ENCODE measurements at regions not wholly inside any gene's neighbourhood (a gene's known extent, or its start where the extent isn't known, plus 50 kb on each side); places are given as distances from the start of the nearest gene placed in this dataset.

GRCh38 chr16:9533042-9533441 is 441.6 kb downstream of the HAPSTR1 start:
- TF ChIP-seq GABPA (IDR thresholded peaks at IDR 0.05; ENCODE audit: low read depth) (no peak), CTCF (IDR thresholded peaks at IDR 0.05; ENCODE audit: insufficient read depth, low read length) (no peak), SPI1 (IDR thresholded peaks at IDR 0.05; ENCODE audit: borderline replicate concordance, low read depth) (no peak), POLR2AphosphoS5 (IDR thresholded peaks at IDR 0.05; ENCODE audit: low read depth) (no peak), REST (IDR thresholded peaks at IDR 0.05; ENCODE audit: insufficient replicate concordance, low read depth) (no peak)
- no peak overlapping the region for H3K4me3 ChIP-seq (replicated peaks; ENCODE audit: insufficient read depth, low read length)
- no peaks in the 10 kb centered on the region for H3K27me3 ChIP-seq (ENCODE audit: insufficient read depth, poor library complexity, severe bottlenecking)
- H3K27ac ChIP-seq (replicated peaks), result no peak overlapping the region
- DNase-seq (ENCODE audit: low read depth in 1 of 2, low spot score in 1 of 2), result no peak

- TF ChIP-seq SPI1 (IDR thresholded peaks at IDR 0.05; ENCODE audit: borderline replicate concordance, low read depth), result no peak
- no peak for TF ChIP-seq CTCF (IDR thresholded peaks at IDR 0.05; ENCODE audit: insufficient read depth, low read length)
- TF ChIP-seq GABPA (IDR thresholded peaks at IDR 0.05; ENCODE audit: low read depth), result no peak
- TF ChIP-seq POLR2AphosphoS5 (IDR thresholded peaks at IDR 0.05; ENCODE audit: low read depth), result no peak
- no peak for DNase-seq (ENCODE audit: low read depth in 1 of 2, low spot score in 1 of 2)
- H3K27me3 ChIP-seq (ENCODE audit: insufficient read depth, poor library complexity, severe bottlenecking), result no peaks in the 10 kb centered on the region
- H3K4me3 ChIP-seq (replicated peaks; ENCODE audit: insufficient read depth, low read length), result no peak overlapping the region
- H3K27ac ChIP-seq (replicated peaks), result no peak overlapping the region
Observed at GRCh38 chr16:9534759-9535158, 443.3 kb downstream of the HAPSTR1 start.

GRCh38 chr16:9536905-9537304 is 445.5 kb downstream of the HAPSTR1 start:
- TF ChIP-seq POLR2AphosphoS5 (IDR thresholded peaks at IDR 0.05; ENCODE audit: low read depth) (no peak), GABPA (IDR thresholded peaks at IDR 0.05; ENCODE audit: low read depth) (no peak), CTCF (IDR thresholded peaks at IDR 0.05; ENCODE audit: insufficient read depth, low read length) (no peak), SPI1 (IDR thresholded peaks at IDR 0.05; ENCODE audit: borderline replicate concordance, low read depth) (no peak), REST (IDR thresholded peaks at IDR 0.05; ENCODE audit: insufficient replicate concordance, low read depth) (no peak)
- no peak overlapping the region for H3K4me3 ChIP-seq (replicated peaks; ENCODE audit: insufficient read depth, low read length)
- no peak for DNase-seq (ENCODE audit: low read depth in 1 of 2, low spot score in 1 of 2)
- H3K27ac ChIP-seq (replicated peaks), result no peak overlapping the region
- no peaks in the 10 kb centered on the region for H3K27me3 ChIP-seq (ENCODE audit: insufficient read depth, poor library complexity, severe bottlenecking)

GRCh38 chr16:9539346-9539745 is 447.9 kb downstream of the HAPSTR1 start:
- TF ChIP-seq SPI1 (IDR thresholded peaks at IDR 0.05; ENCODE audit: borderline replicate concordance, low read depth), result no peak
- no peak for TF ChIP-seq POLR2AphosphoS5 (IDR thresholded peaks at IDR 0.05; ENCODE audit: low read depth)
- TF ChIP-seq GABPA (IDR thresholded peaks at IDR 0.05; ENCODE audit: low read depth), result no peak
- TF ChIP-seq REST (IDR thresholded peaks at IDR 0.05; ENCODE audit: insufficient replicate concordance, low read depth), result no peak
- no peak for TF ChIP-seq CTCF (IDR thresholded peaks at IDR 0.05; ENCODE audit: insufficient read depth, low read length)
- no peak for DNase-seq (ENCODE audit: low read depth in 1 of 2, low spot score in 1 of 2)
- no peak overlapping the region for H3K4me3 ChIP-seq (replicated peaks; ENCODE audit: insufficient read depth, low read length)
- H3K27ac ChIP-seq (replicated peaks), result no peak overlapping the region
- H3K27me3 ChIP-seq (ENCODE audit: insufficient read depth, poor library complexity, severe bottlenecking), result no peaks in the 10 kb centered on the region
